Adrenal gland (tissue), 9 donors: ENCODE measurements at regions not wholly inside any gene's neighbourhood (a gene's known extent, or its start where the extent isn't known, plus 50 kb on each side); places are given as distances from the start of the nearest gene placed in this dataset.

ENCODE experiments used
- DNase-seq, 7 donors: peaks; one replicate each; pipeline ENCODE4 v3.0.0-alpha.2; 2019 to 2020
- H3K27ac ChIP-seq, 5 donors: fragments of 200-600 bp; sonication (generic) in 4 of 5; 1 replicate in 3 of 5; 2 replicates in 2 of 5; pipeline versions ENCODE4 v1.5.1 to v1.8.0; 2016 to 2020; ENCODE audit warnings: mild to moderate bottlenecking in 1 of 5
- H3K27me3 ChIP-seq: fragments of 200-600 bp; 2 replicates; pipeline ENCODE4 v1.8.0; 2021
- H3K36me3 ChIP-seq, 2 donors: fragments of 200-600 bp; replicated peaks in 1 of 2; 1 replicate in 1 of 2; 2 replicates in 1 of 2; pipeline versions ENCODE4 v1.5.1 to v1.8.0; 2018 to 2022
- H3K4me1 ChIP-seq, 2 donors: fragments of 200-600 bp; replicated peaks in 1 of 2; 1 replicate in 1 of 2; 2 replicates in 1 of 2; pipeline versions ENCODE4 v1.5.1 to v1.8.0; 2018 to 2021
- H3K4me3 ChIP-seq, 4 donors: fragments of 200-600 bp; sonication (generic) in 3 of 4; one replicate each; pipeline ENCODE4 v1.5.1; 2016 to 2018
- H3K9me3 ChIP-seq, 3 donors: fragments of 200-600 bp; sonication (generic) in 1 of 3; replicated peaks in 1 of 3; 1 replicate in 2 of 3; 2 replicates in 1 of 3; pipeline versions ENCODE4 v1.5.1 to v1.8.0; 2016 to 2021
- CTCF ChIP-seq, 6 experiments: fragments of 450-650 bp in 4 of 6; fragments of 200-600 bp in 2 of 6; sonication (generic) in 1 of 6; IDR thresholded peaks; 1 replicate in 5 of 6; 2 replicates in 1 of 6; pipeline versions ENCODE4 v1.5.1 to v1.8.0; 2016 to 2021; ENCODE audit warnings: antibody characterized with exemption in 6 of 6, mild to moderate bottlenecking in 2 of 6, moderate library complexity in 1 of 6
- POLR2A ChIP-seq, 2 donors: fragments of 450-650 bp; IDR thresholded peaks; one replicate each; pipeline ENCODE4 v1.6.1; 2017; ENCODE audit warnings: antibody characterized with exemption in 2 of 2, mild to moderate bottlenecking in 2 of 2, moderate library complexity in 1 of 2
- WGBS, 4 donors: extraction: QIAGEN DNeasy Blood & Tissue Kit in 2 of 4; methylation state at CpG; one replicate each; pipeline versions ENCODE4 v1.1.5 to v1.1.7; 2013 to 2017; 5-methylcytosine and 5-hydroxymethylcytosine counted together
- intact Hi-C, 2 donors: fragments of 100-400 bp; cut with DNase I; formaldehyde crosslinking; loops; one replicate each; pipeline versions ENCODE4 v1.14.1 to v1.15.0; 2022 to 2023
- donor health status: healthy with polysubstance abuse.
- donor health status: Bipolar disorder and iron deficiency.
- donor health status: DM: yes; HTN: yes; CAD: no.
- donor health status: DM: no; HTN: no; CAD: no.
- donor health status: DM: no; HTN: no; CAD: no.

DNA sequence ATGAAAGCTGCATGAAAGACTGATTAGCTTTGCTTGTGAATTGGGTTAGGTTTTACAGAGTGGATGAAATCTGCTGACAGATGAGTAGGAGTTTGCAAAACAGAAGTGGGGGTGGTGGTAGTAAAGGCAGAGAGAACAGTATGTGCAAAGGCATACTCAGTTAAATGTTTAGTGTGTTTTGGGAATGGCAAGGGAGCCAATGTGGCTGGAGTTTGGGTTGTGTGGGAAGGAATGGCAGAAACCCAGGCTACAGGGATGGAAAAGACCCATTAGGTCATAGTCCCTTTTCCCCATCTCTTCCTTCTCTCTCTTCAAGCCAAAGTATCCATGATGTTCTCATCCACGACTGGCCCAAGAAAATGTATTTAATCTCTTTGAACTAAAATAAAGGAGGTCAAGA, 362.2 kb upstream of the LYPLAL1 start:
- Histone ChIP-seq H3K9me3 (no peaks in the 10 kb centered on the region), H3K4me1 (no peaks in the 10 kb centered on the region), H3K27me3 (no peaks in the 10 kb centered on the region), H3K36me3 (no peaks in the 10 kb centered on the region), H3K4me3 (no peak overlapping the region), H3K27ac (no peak overlapping the region)
- TF ChIP-seq POLR2A (IDR thresholded peaks at IDR 0.05), result no peak
- no peak for TF ChIP-seq CTCF (IDR thresholded peaks at IDR 0.05)
- intact Hi-C loops, result no loop called here
- no peak for DNase-seq
- WGBS, 4 donors, result 18 to 42% (median 36%) methylated on average over 1 of the region's 1 CpG

DNA sequence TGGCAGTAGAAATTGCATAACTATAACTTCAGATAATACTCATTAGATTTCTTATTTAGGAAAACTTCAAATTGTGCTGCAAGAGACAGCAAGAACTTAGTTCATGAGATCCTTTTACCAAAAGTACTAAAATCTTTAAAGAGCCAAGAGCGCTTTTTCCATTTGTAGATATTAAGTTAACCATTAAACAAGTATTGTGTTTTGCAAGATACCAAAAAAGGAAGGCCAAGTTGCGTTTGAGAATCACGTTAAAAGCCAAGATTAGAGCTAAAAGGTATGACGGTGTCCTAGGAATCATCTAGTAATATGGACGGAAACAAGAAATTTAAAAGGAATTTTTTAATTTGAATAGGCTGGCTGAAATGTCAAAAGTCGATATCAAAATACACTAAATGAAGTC, 361.3 kb upstream of the LYPLAL1 start:
- 87 to 91% (median 89%) methylated on average over 6 of the region's 6 CpGs for WGBS, 4 donors
- Histone ChIP-seq H3K4me3 (no peak overlapping the region), H3K9me3 (no peaks in the 10 kb centered on the region), H3K27me3 (no peaks in the 10 kb centered on the region), H3K36me3 (no peaks in the 10 kb centered on the region), H3K27ac (no peak overlapping the region), H3K4me1 (no peaks in the 10 kb centered on the region)
- no peak for DNase-seq
- intact Hi-C loops, result no loop called here
- TF ChIP-seq POLR2A (IDR thresholded peaks at IDR 0.05) (no peak), CTCF (IDR thresholded peaks at IDR 0.05) (no peak)

DNA sequence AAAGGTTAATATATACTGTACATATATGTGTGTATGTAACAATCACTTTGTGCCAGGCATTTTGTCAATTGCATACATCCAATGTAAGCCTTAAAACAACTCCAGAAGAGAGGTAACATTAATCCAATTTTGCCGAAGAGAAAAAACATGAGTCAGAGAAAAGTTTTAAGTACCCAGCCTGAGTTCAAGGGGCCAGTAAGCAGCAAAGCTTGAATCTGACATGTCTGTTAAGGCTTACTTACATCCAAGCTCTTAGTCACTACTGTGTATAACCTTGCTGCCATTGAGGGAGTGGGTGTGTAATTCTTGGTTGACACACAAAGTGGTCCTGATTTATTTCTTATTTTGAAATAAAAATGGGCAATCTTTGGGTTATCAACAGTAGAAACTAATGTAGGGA, 360.4 kb upstream of the LYPLAL1 start:
- H3K4me3 ChIP-seq, result no peak overlapping the region
- no peak for DNase-seq
- H3K27me3 ChIP-seq, result no peaks in the 10 kb centered on the region
- no peaks in the 10 kb centered on the region for H3K9me3 ChIP-seq
- 53 to 72% (median 62%) methylated on average over 1 of the region's 1 CpG for WGBS, 4 donors
- intact Hi-C loops, result no loop called here
- H3K4me1 ChIP-seq, result no peaks in the 10 kb centered on the region
- no peak overlapping the region for H3K27ac ChIP-seq
- TF ChIP-seq CTCF (IDR thresholded peaks at IDR 0.05) (no peak), POLR2A (IDR thresholded peaks at IDR 0.05) (no peak)
- no peaks in the 10 kb centered on the region for H3K36me3 ChIP-seq

- no peaks in the 10 kb centered on the region for H3K36me3 ChIP-seq
- H3K27me3 ChIP-seq, result no peaks in the 10 kb centered on the region
- no peak for TF ChIP-seq CTCF (IDR thresholded peaks at IDR 0.05)
- TF ChIP-seq POLR2A (IDR thresholded peaks at IDR 0.05), result no peak
- H3K4me1 ChIP-seq, result no peaks in the 10 kb centered on the region
- H3K4me3 ChIP-seq, result no peak overlapping the region
- 73 to 78% (median 77%) methylated on average over 2 of the region's 2 CpGs for WGBS, 4 donors
- intact Hi-C loops, result no loop called here
- DNase-seq, result no peak
- H3K27ac ChIP-seq, result no peak overlapping the region
- H3K9me3 ChIP-seq, result no peaks in the 10 kb centered on the region
Observed at GRCh38 chr1:218815076-218815475, 358.6 kb upstream of the LYPLAL1 start.
